IMR-90 (cell line): ENCODE measurements at regions not wholly inside any gene's neighbourhood (a gene's known extent, or its start where the extent isn't known, plus 50 kb on each side); places are given as distances from the start of the nearest gene placed in this dataset.

Experiments used
- ATAC-seq: fragments of 200-7000 bp; cut with Tn5 transposase; 2 replicates; pipeline ENCODE4 v1.9.1; 2020; ENCODE audit warnings: low read depth, mild to moderate bottlenecking, moderate library complexity
- BruUV-seq: library from RNA; stranded (reverse); fragments of 400-500 nt; replicated peaks from 2 replicates; lab custom pipeline; 2021; lab: Mats Ljungman, UMichigan
- CTCF ChIA-PET: fragments of 300-600 bp; formaldehyde crosslinking; extraction: SDS; loops from one replicate; lab custom pipeline; 2021; ENCODE audit warnings: antibody characterized with exemption; lab: Yijun Ruan, JAX
- POLR2A ChIA-PET: fragments of 300-600 bp; sonication (Branson Sonifier 250); formaldehyde crosslinking; loops from one replicate; lab custom pipeline; 2022; ENCODE audit warnings: antibody characterized with exemption; ENCODE audit not compliant: unreplicated experiment; lab: Charles Lee
- DNase-seq: peaks from one replicate; pipeline ENCODE4 v3.0.0; 2013
- H2AFZ ChIP-seq: replicated peaks from 2 replicates; pipeline ENCODE3; 2013; ENCODE audit warnings: low read length, mild to moderate bottlenecking; ENCODE audit not compliant: poor library complexity
- H2AK5ac ChIP-seq: 2 replicates; pipeline ENCODE4 v1.6.1; 2013; ENCODE audit warnings: low read depth, low read length, inconsistent platforms
- H2AK9ac ChIP-seq: replicated peaks from 2 replicates; pipeline ENCODE3; 2013; ENCODE audit warnings: mild to moderate bottlenecking, low read depth, low read length, moderate library complexity; ENCODE audit not compliant: poor library complexity
- H2BK120ac ChIP-seq: 2 replicates; pipeline ENCODE4 v1.6.1; 2013; ENCODE audit warnings: low read depth, low read length, inconsistent platforms
- H2BK15ac ChIP-seq: 3 replicates; pipeline ENCODE4 v1.6.1; 2013; ENCODE audit warnings: low read depth, low read length, inconsistent platforms
- H2BK20ac ChIP-seq: 2 replicates; pipeline ENCODE4 v1.6.1; 2013; ENCODE audit warnings: low read depth, mild to moderate bottlenecking, inconsistent platforms, low read length, moderate library complexity
- H2BK5ac ChIP-seq: 2 replicates; pipeline ENCODE4 v1.6.1; 2013; ENCODE audit warnings: mild to moderate bottlenecking, low read depth, low read length, inconsistent platforms; ENCODE audit not compliant: poor library complexity, severe bottlenecking
- H3K14ac ChIP-seq: replicated peaks from 2 replicates; pipeline ENCODE4 v1.6.1; 2013; ENCODE audit warnings: low read depth, low read length, inconsistent platforms
- H3K18ac ChIP-seq: 2 replicates; pipeline ENCODE4 v1.6.1; 2013; ENCODE audit warnings: low read depth, low read length, control low read depth
- H3K23ac ChIP-seq: 2 replicates; pipeline ENCODE4 v1.6.1; 2013; ENCODE audit warnings: low read depth, low read length, inconsistent platforms
- H3K27ac ChIP-seq: 2 replicates; pipeline ENCODE4 v1.5.1; 2013; ENCODE audit warnings: mild to moderate bottlenecking, control low read depth, low read length; ENCODE audit not compliant: insufficient read depth
- H3K27me3 ChIP-seq: 2 replicates; pipeline ENCODE4 v1.6.1; 2013; ENCODE audit warnings: low read length; ENCODE audit not compliant: control insufficient read depth, insufficient read depth
- H3K36me3 ChIP-seq: 2 replicates; pipeline ENCODE4 v1.6.1; 2013; ENCODE audit warnings: low read length, mixed read lengths; ENCODE audit not compliant: control insufficient read depth, insufficient read depth
- H3K4ac ChIP-seq: 2 replicates; pipeline ENCODE4 v1.6.1; 2013; ENCODE audit warnings: low read depth, low read length, inconsistent platforms
- H3K4me1 ChIP-seq: 2 replicates; pipeline ENCODE4 v1.6.1; 2013; ENCODE audit warnings: low read length, mixed read lengths; ENCODE audit not compliant: control insufficient read depth, insufficient read depth
- H3K4me2 ChIP-seq: 2 replicates; pipeline ENCODE4 v1.6.1; 2013; ENCODE audit warnings: low read depth, mild to moderate bottlenecking, control low read depth, low read length, moderate library complexity
- H3K4me3 ChIP-seq: 2 replicates; pipeline ENCODE4 v1.5.1; 2013; ENCODE audit warnings: low read depth, mild to moderate bottlenecking, control low read depth, low read length, moderate library complexity; ENCODE audit not compliant: insufficient read depth
- H3K56ac ChIP-seq: 2 replicates; pipeline ENCODE4 v1.6.1; 2013; ENCODE audit warnings: low read length, inconsistent platforms; ENCODE audit not compliant: insufficient read depth; ENCODE audit errors: extremely low read depth
- H3K79me1 ChIP-seq, 2 experiments: 2 replicates each; pipeline ENCODE4 v1.6.1; 2013; ENCODE audit warnings: low read length in 2 of 2, inconsistent platforms in 1 of 2, low read depth in 1 of 2
- H3K9ac ChIP-seq: 2 replicates; pipeline ENCODE4 v1.6.1; 2013; ENCODE audit warnings: low read depth, low read length, control low read depth
- H3K9me1 ChIP-seq: 2 replicates; pipeline ENCODE4 v1.6.1; 2013; ENCODE audit warnings: low read length, inconsistent platforms; ENCODE audit not compliant: insufficient read depth
- H3K9me3 ChIP-seq: 2 replicates; pipeline ENCODE4 v1.6.1; 2013; ENCODE audit warnings: low read length; ENCODE audit not compliant: control insufficient read depth, insufficient read depth
- H4K20me1 ChIP-seq: 2 replicates; pipeline ENCODE4 v1.6.1; 2013; ENCODE audit warnings: low read length, inconsistent platforms; ENCODE audit not compliant: insufficient read depth
- H4K5ac ChIP-seq: 2 replicates; pipeline ENCODE4 v1.6.1; 2013; ENCODE audit warnings: mild to moderate bottlenecking, low read depth, low read length, control low read depth
- H4K8ac ChIP-seq, 2 experiments: 2 replicates each; pipeline ENCODE4 v1.6.1; 2013; ENCODE audit warnings: low read depth in 2 of 2, low read length in 2 of 2, control low read depth in 1 of 2, inconsistent platforms in 1 of 2
- H4K91ac ChIP-seq: 2 replicates; pipeline ENCODE4 v1.6.1; 2013; ENCODE audit warnings: low read depth, low read length, inconsistent platforms; ENCODE audit not compliant: insufficient read depth
- BHLHE40 ChIP-seq: fragments of 150-350 bp; IDR thresholded peaks from 2 replicates; pipeline ENCODE4 v1.6.1; 2016; ENCODE audit warnings: mild to moderate bottlenecking, low read depth, low read length
- CEBPB ChIP-seq: IDR thresholded peaks from 2 replicates; pipeline ENCODE4 v1.6.1; 2012; ENCODE audit warnings: low read depth, low read length, improper control_type of control experiment
- CHD1 ChIP-seq: IDR thresholded peaks from 2 replicates; pipeline ENCODE4 v1.6.1; 2012; ENCODE audit warnings: low read depth, low read length, improper control_type of control experiment
- CTCF ChIP-seq: conservative IDR thresholded peaks from 2 replicates; pipeline ENCODE4 v1.5.1; 2012; ENCODE audit warnings: mild to moderate bottlenecking, low read depth, low read length, improper control_type of control experiment
- FOS ChIP-seq: fragments of 150-350 bp; IDR thresholded peaks from 2 replicates; pipeline ENCODE4 v1.6.1; 2016; ENCODE audit warnings: low read depth, low read length
- MAFK ChIP-seq: IDR thresholded peaks from 2 replicates; pipeline ENCODE4 v1.6.1; 2012; ENCODE audit warnings: low read depth, low read length, improper control_type of control experiment
- MAZ ChIP-seq: IDR thresholded peaks from 2 replicates; pipeline ENCODE4 v1.6.1; 2012; ENCODE audit warnings: low read depth, mild to moderate bottlenecking, low read length, improper control_type of control experiment, moderate library complexity, borderline replicate concordance
- MXI1 ChIP-seq: IDR thresholded peaks from 2 replicates; pipeline ENCODE4 v1.6.1; 2012; ENCODE audit warnings: low read depth, mild to moderate bottlenecking, low read length, moderate library complexity, borderline replicate concordance
- NFE2L2 ChIP-seq: fragments of 150-350 bp; IDR thresholded peaks from 2 replicates; pipeline ENCODE4 v1.6.1; 2016; ENCODE audit warnings: low read depth, mild to moderate bottlenecking, low read length
- POLR2A ChIP-seq: IDR thresholded peaks from 2 replicates; pipeline ENCODE4 v1.6.1; 2012; ENCODE audit warnings: mild to moderate bottlenecking, low read depth, low read length
- RAD21 ChIP-seq: IDR thresholded peaks from 2 replicates; pipeline ENCODE4 v1.6.1; 2012; ENCODE audit warnings: low read length, improper control_type of control experiment
- RCOR1 ChIP-seq: IDR thresholded peaks from 2 replicates; pipeline ENCODE4 v1.6.1; 2012; ENCODE audit warnings: mild to moderate bottlenecking, low read length, improper control_type of control experiment; ENCODE audit not compliant: insufficient replicate concordance
- RFX5 ChIP-seq: IDR thresholded peaks from 2 replicates; pipeline ENCODE4 v1.8.0; 2012; ENCODE audit warnings: low read depth, mild to moderate bottlenecking, low read length, moderate library complexity
- SMC3 ChIP-seq: fragments of 150-350 bp; IDR thresholded peaks from 2 replicates; pipeline ENCODE4 v1.6.1; 2016; ENCODE audit warnings: low read depth, mild to moderate bottlenecking, antibody characterized with exemption, low read length, moderate library complexity
- USF2 ChIP-seq: fragments of 150-350 bp; IDR thresholded peaks from 2 replicates; pipeline ENCODE4 v1.6.1; 2017; ENCODE audit warnings: mild to moderate bottlenecking, antibody characterized with exemption, low read length, low read depth
- WGBS, 2 experiments: methylation state at CpG; one replicate each; pipeline versions ENCODE4 v1.1.5 to v1.1.7; 2013; ENCODE audit warnings: missing lambda C conversion rate in 2 of 2; ENCODE audit not compliant: insufficient read length in 1 of 2; ENCODE audit errors: extremely low coverage in 2 of 2; 5-methylcytosine and 5-hydroxymethylcytosine counted together
- dilution Hi-C: fragments of 300-500 bp; cut with HindIII; formaldehyde crosslinking; loops from one replicate; pipeline ENCODE4 v1.14.3; 2018; ENCODE audit warnings: low sequenced_read_pairs; ENCODE audit not compliant: unreplicated experiment
- in situ Hi-C: fragments of 300-500 bp; cut with MboI; formaldehyde crosslinking; loops from 3 replicates; pipeline ENCODE4 v1.14.3; 2019; ENCODE audit warnings: low sequenced_read_pairs, inconsistent platforms, mixed read lengths
- intact Hi-C: fragments of 100-400 bp; cut with micrococcal nuclease; formaldehyde crosslinking; loops from 2 replicates; pipeline ENCODE4 v1.10.0; 2022
- TF ChIP-seq, protein P1 (sequence below): fragments of 150-350 bp; IDR thresholded peaks from 2 replicates; pipeline ENCODE4 v1.6.1; 2016; ENCODE audit warnings: low read depth, mild to moderate bottlenecking, low read length, moderate library complexity, borderline replicate concordance

DNA sequence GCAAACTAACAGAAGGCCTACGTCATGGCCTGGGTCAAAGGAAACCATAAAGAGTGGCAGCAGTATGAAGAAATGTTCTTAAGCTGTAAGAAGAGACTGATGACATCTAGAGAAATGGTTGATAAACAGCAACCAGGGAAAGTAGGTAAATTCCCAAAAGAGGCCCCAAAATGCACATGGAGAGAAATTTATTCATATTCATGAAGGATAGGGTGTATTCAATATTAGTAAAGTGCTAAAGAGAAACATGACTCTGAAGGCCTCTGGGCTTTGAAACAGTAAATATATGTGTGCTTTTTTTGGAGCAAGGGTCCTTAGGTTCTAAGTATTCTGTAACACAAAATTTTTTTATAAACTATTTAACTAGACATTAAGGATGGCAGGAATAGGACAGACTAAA, 149.7 kb upstream of the GRIA1 start:
- Histone ChIP-seq H3K9me3 (no peaks in the 10 kb centered on the region), H3K4me2 (no peak overlapping the region), H3K4me1 (no peaks in the 10 kb centered on the region), H2BK120ac (no peak overlapping the region), H3K14ac (no peak overlapping the region), H2BK15ac (no peak overlapping the region), H3K9me1 (no peaks in the 10 kb centered on the region), H4K5ac (no peak overlapping the region), H2AFZ (no peak overlapping the region), H3K27ac (no peak overlapping the region), H3K4me3 (no peak overlapping the region), H2BK5ac (no peak overlapping the region), H3K79me1 (no peaks in the 10 kb centered on the region), H3K27me3 (no peaks in the 10 kb centered on the region), H2AK5ac (no peak overlapping the region), H3K18ac (no peak overlapping the region), H3K9ac (no peak overlapping the region), H3K23ac (no peak overlapping the region), H3K4ac (no peak overlapping the region), H3K56ac (no peak overlapping the region), H2AK9ac (no peak overlapping the region), H4K8ac (no peak overlapping the region), H2BK20ac (no peak overlapping the region), H4K20me1 (no peaks in the 10 kb centered on the region), H3K36me3 (no peaks in the 10 kb centered on the region), H4K91ac (no peak overlapping the region)
- dilution Hi-C loops, result no loop called here
- CTCF ChIA-PET, result interaction anchor here (0.6 kb wide), 1 partner anchor 69 kb away, joined by 3 read pairs; no protein-coding TSS in a partner anchor
- in situ Hi-C loops, result no loop called here
- POLR2A ChIA-PET, result no interaction called here
- intact Hi-C loops, result no loop called here
- BruUV-seq, result no TSS peak
- 33% methylated on average over 1 of the region's 1 CpG; no CpG with 5 or more reads in 1 of the 2 experiments for WGBS, 2 experiments
- ATAC-seq (no peak), DNase-seq (no peak)
- TF ChIP-seq POLR2A, result no peak
- no peak for TF ChIP-seq NFE2L2
- TF ChIP-seq CTCF, result no peak
- TF ChIP-seq RFX5, result no peak
- no peak for TF ChIP-seq RCOR1
- TF ChIP-seq SMC3, result no peak
- TF ChIP-seq CEBPB, result no peak
- TF ChIP-seq, protein P1, sequence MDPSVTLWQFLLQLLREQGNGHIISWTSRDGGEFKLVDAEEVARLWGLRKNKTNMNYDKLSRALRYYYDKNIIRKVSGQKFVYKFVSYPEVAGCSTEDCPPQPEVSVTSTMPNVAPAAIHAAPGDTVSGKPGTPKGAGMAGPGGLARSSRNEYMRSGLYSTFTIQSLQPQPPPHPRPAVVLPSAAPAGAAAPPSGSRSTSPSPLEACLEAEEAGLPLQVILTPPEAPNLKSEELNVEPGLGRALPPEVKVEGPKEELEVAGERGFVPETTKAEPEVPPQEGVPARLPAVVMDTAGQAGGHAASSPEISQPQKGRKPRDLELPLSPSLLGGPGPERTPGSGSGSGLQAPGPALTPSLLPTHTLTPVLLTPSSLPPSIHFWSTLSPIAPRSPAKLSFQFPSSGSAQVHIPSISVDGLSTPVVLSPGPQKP, result no peak
- no peak for TF ChIP-seq MAFK
- TF ChIP-seq MAZ, result no peak
- TF ChIP-seq MXI1, result no peak
- no peak for TF ChIP-seq BHLHE40
- TF ChIP-seq RAD21, result no peak
- TF ChIP-seq CHD1, result no peak
- TF ChIP-seq USF2, result no peak
- no peak for TF ChIP-seq FOS
